ENCODE measurements at regions not wholly inside any gene's neighbourhood (a gene's known extent, or its start where the extent isn't known, plus 50 kb on each side); places are given as distances from the start of the nearest gene placed in this dataset.

DNA sequence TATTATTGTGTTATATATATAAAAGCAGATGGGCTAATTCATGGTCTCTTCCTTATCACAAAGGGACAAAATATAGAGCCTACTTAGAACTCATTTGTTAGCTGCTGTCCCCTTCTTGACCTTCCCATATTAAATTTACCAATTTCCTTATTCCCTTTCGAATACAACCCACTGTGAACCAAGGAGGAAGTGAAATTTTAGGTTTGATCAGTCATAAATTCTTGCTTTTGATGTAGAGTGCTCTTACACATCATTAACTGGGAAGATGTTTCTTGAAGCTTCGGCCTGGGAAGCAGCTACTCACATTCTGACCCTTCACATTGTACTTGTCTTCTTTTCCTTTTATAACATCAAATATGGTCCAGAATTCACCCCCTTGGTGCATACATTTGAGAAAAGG is 579.0 kb downstream of the LRFN5 start:
- Histone ChIP-seq H3K27me3 (replicated peaks; ENCODE audit: control insufficient read depth, insufficient read depth, low read length) (no peaks in the 10 kb centered on the region), H3K4me3 (ENCODE audit: low read depth, low read length) (no peak overlapping the region), H3K4me1 (no peaks in the 10 kb centered on the region), H3K9me3 (no peaks in the 10 kb centered on the region), H3K36me3 (ENCODE audit: control insufficient read depth, insufficient read depth, low read length) (no peaks in the 10 kb centered on the region)
- Mint-ChIP-seq H3K36me3 (ENCODE audit: insufficient read depth, unreplicated experiment) (no peaks in the 10 kb centered on the region), H3K27ac (ENCODE audit: unreplicated experiment) (no peak overlapping the region), H3K4me3 (ENCODE audit: unreplicated experiment) (no peak overlapping the region), H3K9me3 (ENCODE audit: unreplicated experiment) (no peaks in the 10 kb centered on the region), H3K4me1 (ENCODE audit: low read depth, unreplicated experiment) (no peaks in the 10 kb centered on the region), H3K27me3 (ENCODE audit: insufficient read depth, unreplicated experiment) (no peaks in the 10 kb centered on the region)
- intact Hi-C loops (cut with micrococcal nuclease; ENCODE audit: unreplicated experiment): no loop called here
- DNase-seq: no peak
- ChIA-PET CTCF (no interaction called here), POLR2A (no interaction called here)
- BruUV-seq (replicated peaks): no TSS peak
- no peak for TF ChIP-seq CTCF (IDR thresholded peaks at IDR 0.05; ENCODE audit: insufficient read depth in 1 of 2, low read depth in 1 of 2, low read length in 1 of 2, severe bottlenecking in 1 of 2, unreplicated experiment in 1 of 2)

DNA sequence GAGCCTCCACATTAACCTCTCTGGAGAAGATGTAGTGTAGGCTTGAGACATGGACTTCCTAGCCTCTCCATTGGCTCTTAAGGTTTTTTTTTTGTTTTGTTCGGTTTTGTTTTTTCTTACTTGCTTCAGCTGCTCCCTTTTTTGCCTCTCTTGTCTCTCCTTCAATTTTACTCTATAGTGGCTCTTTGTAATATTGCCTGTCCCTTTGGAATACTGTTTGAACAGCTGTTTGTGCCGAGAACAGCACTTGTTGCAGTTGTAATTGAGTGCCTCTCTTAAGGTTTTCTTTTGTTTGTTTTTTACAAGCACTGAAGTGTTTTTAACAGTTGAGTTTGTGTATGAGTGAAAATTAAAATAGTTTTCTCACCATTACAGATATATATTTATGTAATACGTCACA is 567.7 kb downstream of the LRFN5 start:
- BruUV-seq (replicated peaks): no TSS peak
- H3K9me3 ChIP-seq: no peaks in the 10 kb centered on the region
- CTCF ChIA-PET: no interaction called here
- DNase-seq: no peak
- H3K4me3 ChIP-seq (ENCODE audit: low read depth, low read length): no peak overlapping the region
- TF ChIP-seq CTCF (IDR thresholded peaks at IDR 0.05; ENCODE audit: insufficient read depth in 1 of 2, low read depth in 1 of 2, low read length in 1 of 2, severe bottlenecking in 1 of 2, unreplicated experiment in 1 of 2): no peak
- H3K36me3 Mint-ChIP-seq (ENCODE audit: insufficient read depth, unreplicated experiment): no peaks in the 10 kb centered on the region
- intact Hi-C loops (cut with micrococcal nuclease; ENCODE audit: unreplicated experiment): no loop called here
- H3K9me3 Mint-ChIP-seq (ENCODE audit: unreplicated experiment): no peaks in the 10 kb centered on the region
- no peaks in the 10 kb centered on the region for H3K27me3 Mint-ChIP-seq (ENCODE audit: insufficient read depth, unreplicated experiment)
- POLR2A ChIA-PET: no interaction called here
- no peaks in the 10 kb centered on the region for H3K36me3 ChIP-seq (ENCODE audit: control insufficient read depth, insufficient read depth, low read length)
- no peaks in the 10 kb centered on the region for H3K4me1 Mint-ChIP-seq (ENCODE audit: low read depth, unreplicated experiment)
- no peaks in the 10 kb centered on the region for H3K27me3 ChIP-seq (replicated peaks; ENCODE audit: control insufficient read depth, insufficient read depth, low read length)
- H3K27ac Mint-ChIP-seq (ENCODE audit: unreplicated experiment): no peak overlapping the region
- H3K4me3 Mint-ChIP-seq (ENCODE audit: unreplicated experiment): no peak overlapping the region
- H3K4me1 ChIP-seq: no peaks in the 10 kb centered on the region

DNA sequence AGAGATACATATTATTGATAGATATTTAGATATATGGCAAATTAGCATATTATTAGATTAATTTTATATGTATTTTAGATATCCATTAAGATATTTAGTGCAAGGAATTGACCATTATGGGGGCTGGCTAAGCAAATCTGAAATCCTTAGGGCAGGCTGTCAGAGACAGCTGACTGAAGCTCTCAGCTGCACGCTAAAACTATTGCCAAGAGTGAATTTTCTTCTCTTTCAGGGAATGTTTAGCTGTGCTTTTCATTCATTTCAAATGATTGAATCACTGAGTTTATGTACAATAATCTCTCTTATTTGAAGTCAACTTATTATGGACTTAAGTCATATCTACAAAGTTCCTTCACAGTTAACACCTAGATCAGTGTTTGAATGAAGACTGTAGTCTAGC is 566.5 kb downstream of the LRFN5 start:
- no peak for DNase-seq
- ChIA-PET POLR2A (no interaction called here), CTCF (no interaction called here)
- BruUV-seq (replicated peaks): no TSS peak
- Mint-ChIP-seq H3K27me3 (ENCODE audit: insufficient read depth, unreplicated experiment) (no peaks in the 10 kb centered on the region), H3K27ac (ENCODE audit: unreplicated experiment) (no peak overlapping the region), H3K4me3 (ENCODE audit: unreplicated experiment) (no peak overlapping the region), H3K9me3 (ENCODE audit: unreplicated experiment) (no peaks in the 10 kb centered on the region), H3K36me3 (ENCODE audit: insufficient read depth, unreplicated experiment) (no peaks in the 10 kb centered on the region), H3K4me1 (ENCODE audit: low read depth, unreplicated experiment) (no peaks in the 10 kb centered on the region)
- intact Hi-C loops (cut with micrococcal nuclease; ENCODE audit: unreplicated experiment): no loop called here
- no peak for TF ChIP-seq CTCF (IDR thresholded peaks at IDR 0.05; ENCODE audit: insufficient read depth in 1 of 2, low read depth in 1 of 2, low read length in 1 of 2, severe bottlenecking in 1 of 2, unreplicated experiment in 1 of 2)
- Histone ChIP-seq H3K36me3 (ENCODE audit: control insufficient read depth, insufficient read depth, low read length) (no peaks in the 10 kb centered on the region), H3K27me3 (replicated peaks; ENCODE audit: control insufficient read depth, insufficient read depth, low read length) (no peaks in the 10 kb centered on the region), H3K9me3 (no peaks in the 10 kb centered on the region), H3K4me3 (ENCODE audit: low read depth, low read length) (no peak overlapping the region), H3K4me1 (no peaks in the 10 kb centered on the region)

Measured in Caco-2 (cell line).